ENCODE measurements at regions not wholly inside any gene's neighbourhood (a gene's known extent, or its start where the extent isn't known, plus 50 kb on each side); places are given as distances from the start of the nearest gene placed in this dataset.

DNA sequence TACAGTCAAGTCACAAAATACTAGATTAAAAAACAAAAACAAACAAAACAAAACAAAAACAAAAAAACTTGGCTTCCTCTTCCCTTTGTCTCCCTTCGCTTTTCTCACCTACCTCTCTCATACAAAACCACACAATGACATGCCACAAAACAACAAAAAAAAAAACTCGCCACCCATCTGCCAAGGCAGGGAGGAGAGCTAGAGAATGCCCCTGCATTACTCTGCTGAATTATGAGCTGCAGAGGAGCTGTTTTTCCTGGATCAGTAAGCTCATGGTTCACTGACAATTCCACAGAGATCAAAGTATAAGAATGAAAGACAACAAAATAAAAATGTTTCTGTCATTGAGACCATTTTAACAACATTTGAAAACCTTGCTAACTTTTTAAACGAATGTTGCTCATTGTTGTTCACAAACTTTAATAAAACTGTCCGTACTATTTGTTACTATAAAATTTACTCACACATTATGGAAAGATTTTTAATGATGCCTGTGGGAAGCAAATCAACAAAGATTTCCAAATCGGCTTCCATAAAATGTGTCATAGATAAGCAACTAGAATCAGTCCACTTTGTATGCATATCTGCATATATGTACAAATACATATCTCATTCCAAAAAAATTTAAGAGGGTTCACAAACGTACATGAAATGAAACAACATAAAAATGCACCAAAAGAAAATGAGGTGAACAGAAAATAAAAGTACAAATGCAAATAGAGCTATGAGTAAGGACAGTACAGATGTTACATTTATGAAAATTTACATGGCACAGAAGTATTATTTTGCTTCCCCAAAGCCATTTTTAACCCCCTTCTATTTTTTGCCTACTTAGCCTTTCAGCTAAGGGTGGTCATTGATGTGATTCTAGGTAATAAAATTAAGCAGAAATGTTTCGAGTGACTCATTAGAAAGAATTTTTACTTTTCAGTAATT lies 252.4 kb upstream of the FAT4 start:
- no peak for DNase-seq (ENCODE audit: low spot score)

DNA sequence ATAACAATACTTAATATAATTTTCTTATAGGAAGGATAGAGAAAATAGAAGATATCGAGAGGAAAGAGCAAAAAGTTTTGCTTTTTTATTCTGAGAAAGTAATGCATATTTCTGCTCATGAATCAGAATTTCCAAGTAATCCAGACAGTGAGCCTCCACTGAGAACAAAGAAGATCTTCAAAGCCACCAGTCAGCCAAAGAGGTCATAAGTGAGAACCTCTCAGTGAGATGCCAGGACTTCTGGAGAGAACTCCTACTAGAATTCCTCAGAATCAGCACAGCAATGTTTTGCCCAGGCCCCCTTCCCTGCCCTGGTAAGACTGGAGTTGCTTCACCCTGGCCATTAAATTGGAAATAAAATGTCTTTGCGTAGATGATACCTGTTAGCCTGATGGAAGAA lies 254.4 kb upstream of the FAT4 start:
- DNase-seq (ENCODE audit: low spot score) = no peak

DNA sequence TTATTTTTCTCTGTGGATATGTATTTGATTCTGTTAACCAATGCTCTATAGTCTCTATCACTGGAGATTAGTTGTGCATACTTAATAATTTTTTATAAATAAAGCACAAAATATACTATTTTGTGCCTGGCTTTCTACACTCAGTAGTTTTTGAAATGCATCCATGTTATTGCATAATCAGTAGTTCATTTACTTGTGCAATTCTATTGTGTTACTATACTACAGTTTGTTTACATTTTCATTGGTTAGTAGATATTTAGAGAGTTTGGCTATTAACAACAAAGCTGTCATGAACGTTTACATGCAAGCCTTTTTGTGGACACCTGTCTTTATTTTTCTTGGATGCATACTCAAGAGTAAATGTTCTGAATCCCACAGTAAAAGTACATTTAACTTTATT lies 265.0 kb upstream of the FAT4 start:
- DNase-seq (ENCODE audit: low spot score) = no peak

DNA sequence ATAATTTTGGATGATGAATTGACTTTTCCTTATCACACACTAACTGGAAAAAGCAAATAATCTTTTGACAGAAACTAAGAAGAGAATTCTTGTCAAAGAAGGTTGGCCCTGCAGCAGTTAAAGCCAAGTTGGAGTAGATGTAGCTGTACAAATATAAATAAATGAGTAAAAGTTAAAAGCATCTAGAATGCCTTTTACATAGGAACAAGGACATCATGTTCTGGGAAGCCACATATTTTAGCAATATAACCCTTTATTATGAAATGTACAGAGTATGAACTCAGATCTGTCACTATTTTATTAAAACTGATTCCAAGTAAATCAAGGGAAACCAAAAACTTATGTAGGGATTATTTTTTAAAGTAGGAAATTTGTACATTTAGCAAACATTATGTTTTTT lies 269.4 kb upstream of the FAT4 start:
- no peak for DNase-seq (ENCODE audit: low spot score)

DNA sequence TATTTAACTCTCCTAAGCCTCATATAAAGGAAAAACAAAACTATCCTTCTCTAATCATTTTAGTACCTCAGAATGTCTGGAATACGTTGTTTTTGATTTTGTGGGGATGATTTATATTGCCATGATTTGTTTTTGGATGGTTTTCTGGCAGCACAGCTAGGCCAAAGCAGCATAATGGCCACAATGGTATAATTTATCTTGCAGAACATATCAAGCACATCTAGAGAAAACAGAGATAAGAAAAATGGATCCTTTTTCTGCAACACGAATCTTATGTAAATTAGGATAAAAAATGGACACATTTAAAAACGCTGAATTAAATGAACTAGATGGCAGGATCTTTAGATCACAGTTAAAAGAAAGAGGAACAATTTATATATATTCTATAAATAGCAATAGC lies 269.9 kb upstream of the FAT4 start:
- DNase-seq (ENCODE audit: low spot score) = no peak

DNA sequence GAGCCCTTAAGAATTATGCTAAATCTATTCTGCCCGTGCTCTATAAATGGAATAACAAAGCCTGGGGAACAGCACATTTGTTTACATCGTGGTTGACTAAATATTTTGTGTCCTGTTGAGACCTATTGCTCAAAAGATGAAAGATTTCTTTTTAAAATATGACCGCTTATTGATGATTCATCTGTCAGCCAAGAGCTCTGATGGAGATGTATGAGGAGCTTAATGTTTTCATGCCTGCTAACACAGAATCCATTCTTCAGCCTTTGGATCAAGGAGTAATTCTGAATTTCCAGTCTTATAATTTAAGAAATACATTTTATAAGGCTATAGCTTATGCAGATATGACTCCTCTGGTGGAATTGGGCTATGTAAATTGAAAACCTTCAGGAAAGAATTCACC lies 271.3 kb upstream of the FAT4 start:
- no peak for DNase-seq (ENCODE audit: low spot score)

DNA sequence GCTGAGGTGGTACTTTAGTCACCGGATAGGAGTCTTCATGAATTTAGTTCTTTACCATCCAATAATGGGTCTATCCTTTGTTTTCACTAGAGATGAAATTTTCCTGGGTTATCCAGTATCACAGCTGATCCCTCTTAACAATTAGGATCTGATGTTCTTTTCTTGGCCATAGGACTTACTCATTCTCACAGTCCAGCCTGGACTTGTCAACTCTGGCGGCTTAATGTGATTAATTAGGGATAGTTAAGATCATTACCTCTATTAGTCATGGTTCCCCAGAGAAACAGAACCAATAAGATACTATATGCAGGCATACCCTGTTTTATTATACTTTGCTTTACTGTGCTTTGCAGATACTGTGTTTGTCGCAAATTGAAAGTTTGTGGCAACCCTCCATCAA lies 272.7 kb upstream of the FAT4 start:
- DNase-seq (ENCODE audit: low spot score) = no peak

DNA sequence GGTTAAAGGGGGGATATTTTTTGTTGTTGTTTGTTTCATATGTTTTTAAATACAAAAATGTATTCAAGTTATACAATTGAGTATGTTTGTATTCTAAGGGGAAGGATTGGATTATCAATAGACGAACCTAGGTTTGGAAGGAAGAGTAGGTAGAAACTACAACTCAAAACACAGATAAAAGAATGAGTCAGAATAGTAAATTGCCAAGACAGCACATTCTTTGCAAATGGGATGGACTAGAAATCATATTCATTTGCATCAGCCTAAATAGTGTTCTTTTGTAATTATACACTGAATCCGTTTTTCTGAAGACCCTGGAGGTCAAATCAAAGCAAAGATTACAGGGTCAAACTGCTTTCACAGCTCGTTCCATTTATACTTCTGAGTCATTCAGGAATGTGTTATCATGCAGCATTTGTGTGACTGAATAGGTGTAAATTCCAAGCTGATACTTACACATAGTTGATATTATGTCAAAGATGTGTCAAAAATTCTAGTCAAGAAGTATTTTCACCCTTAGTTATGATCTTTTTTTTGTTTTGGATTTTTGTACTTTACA lies 273.3 kb upstream of the FAT4 start:
- DNase-seq (ENCODE audit: low spot score) = no peak

DNA sequence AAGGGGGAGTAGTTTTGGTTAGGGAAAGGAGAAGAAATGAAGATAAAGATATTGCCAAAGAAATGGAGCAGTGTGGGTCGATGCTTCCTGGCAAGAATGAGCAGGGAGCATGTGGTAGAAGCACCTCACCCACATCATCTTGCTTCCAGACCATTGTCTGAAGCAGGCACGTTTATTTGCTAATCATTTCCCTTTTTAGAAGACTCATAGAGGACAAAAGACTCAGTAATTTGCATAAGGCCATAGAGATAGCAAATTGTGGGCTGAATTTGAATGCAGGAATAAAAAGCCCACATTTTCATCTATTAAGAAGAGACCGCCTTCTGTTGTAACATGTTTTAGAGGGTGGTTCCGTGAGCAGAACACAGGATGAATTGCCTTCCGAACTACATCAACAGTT lies 275.2 kb upstream of the FAT4 start:
- DNase-seq (ENCODE audit: low spot score) = no peak

DNA sequence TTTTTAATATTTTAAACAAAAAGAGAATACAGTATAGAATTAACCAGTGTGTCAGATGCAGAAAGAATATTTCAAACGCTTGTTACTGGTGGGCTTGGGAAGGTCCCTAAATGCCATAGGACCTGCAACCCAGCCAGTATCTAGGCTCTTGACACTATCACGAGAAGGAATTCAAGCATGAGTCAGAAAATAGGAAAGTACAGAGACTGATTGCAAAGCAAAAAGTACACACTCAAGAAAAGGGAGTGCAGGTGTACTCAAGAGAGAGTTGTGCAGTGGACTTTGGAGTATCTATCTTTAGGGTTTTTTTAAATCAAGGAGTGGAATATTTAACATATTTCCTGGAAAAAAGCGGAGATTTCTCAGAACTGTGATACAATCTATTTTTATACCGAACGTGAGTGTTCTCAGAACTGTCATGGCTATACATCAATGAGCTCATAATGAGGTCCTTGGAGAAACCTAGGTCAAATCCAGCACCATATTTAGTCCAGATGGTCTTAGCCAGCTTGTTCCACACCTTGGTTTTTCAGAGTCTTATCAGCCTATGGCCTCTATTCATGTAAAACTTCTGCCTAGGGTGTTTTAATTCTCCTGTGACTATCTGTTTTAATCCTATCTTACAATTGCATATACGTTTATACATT lies 291.8 kb upstream of the FAT4 start:
- DNase-seq (ENCODE audit: low spot score) = no peak

DNA sequence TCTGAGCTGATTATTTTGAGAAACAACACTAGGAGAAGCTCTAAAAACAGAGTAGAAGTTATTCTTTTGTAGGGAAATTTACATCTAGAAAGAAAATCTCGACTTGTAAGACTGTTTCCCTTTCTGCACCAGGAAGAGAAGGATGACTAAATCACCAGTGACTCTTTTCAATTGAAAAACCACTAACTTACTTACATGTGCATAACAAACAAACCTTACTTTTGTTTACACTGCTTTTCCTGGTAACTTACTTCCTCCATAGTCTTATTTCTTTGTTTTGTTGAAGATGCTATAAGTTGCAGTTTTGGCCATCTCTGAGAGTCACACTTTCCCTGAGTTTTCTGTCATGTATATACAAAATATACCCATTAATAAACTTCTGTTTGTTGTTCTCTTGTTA lies 293.6 kb upstream of the FAT4 start:
- no peak for DNase-seq (ENCODE audit: low spot score)

DNA sequence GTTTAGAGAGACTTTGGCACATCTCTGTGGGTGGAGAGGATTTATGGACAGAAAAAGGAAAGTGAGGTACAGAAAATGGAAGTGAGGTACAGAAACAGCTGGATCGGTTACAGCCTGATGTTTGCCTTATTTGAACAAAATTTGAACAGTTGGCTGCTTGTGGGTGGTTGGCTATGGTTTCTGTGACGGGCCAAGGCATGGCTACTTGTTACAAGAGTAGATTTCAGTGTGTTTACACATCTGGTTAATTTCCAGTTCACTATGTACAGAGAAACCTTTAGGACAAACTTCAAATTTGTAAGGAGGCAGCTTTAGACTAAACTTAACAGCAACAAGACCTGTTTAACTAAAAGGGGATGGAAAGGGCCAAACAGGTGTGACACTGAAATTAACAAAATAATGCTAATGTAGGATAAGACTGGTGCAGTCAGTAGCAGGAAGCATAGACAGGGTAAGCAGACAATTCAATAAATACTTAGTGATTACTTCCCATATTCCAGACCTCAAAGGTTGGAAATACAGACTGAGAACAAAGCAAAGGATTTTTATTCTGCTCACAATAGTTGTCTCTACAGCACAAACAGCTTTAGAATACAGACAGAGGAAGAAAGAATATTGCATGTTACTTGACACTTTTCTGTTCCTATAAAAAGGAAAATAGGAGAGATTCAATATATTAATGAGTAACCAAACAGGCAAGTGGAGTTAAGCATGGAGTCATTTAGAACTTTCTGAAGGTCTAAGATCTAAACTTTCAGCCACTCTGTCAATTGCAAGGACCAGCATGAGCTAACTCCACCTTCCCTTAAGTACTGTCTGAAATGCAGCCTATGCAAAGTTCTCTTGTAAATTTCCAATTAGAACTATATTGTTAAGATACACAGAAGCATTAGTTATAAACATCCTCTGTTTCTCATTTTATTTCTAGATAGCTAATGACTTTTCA lies 294.4 kb upstream of the FAT4 start:
- no peak for DNase-seq (ENCODE audit: low spot score)

DNA sequence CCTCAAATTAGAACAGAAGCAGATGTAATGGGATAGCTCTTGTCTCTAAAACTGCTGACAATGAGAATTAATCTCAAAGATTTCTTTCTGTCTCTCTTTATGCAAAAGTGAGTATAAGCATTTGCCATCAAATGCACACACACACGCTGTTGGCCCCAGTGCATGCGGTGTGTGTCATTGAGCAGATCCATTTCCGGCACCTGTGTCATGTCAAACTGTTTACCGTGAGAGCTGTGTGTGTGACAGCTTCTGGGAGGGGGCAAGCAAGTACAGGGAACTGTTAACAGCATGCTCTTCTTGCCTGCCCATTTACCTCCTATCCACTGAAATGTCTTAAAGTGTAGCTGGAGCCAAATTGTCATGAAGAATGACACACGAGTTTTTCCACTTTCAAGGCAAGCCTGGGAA lies 297.9 kb upstream of the FAT4 start:
- DNase-seq (ENCODE audit: low spot score) = no peak

DNA sequence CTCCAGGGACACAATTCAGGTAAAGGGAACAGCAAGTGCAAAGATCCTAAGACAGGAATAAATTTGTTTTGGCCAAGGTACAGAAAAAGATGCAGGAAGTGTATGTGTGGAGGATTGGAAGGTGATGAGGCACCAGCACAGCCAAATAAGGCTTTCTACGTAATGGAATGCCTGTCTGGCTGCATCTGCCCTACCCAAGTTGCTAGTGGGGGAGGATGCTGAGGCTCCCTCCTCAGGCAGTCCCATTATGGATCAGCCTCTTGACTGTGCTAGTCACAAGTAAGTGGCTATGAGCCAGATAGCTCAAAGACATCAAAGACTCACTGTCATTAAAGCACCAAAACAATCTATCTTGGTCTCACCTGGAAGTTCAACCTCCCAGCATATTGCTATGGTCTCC lies 300.9 kb upstream of the FAT4 start:
- no peak for DNase-seq (ENCODE audit: low spot score)

DNA sequence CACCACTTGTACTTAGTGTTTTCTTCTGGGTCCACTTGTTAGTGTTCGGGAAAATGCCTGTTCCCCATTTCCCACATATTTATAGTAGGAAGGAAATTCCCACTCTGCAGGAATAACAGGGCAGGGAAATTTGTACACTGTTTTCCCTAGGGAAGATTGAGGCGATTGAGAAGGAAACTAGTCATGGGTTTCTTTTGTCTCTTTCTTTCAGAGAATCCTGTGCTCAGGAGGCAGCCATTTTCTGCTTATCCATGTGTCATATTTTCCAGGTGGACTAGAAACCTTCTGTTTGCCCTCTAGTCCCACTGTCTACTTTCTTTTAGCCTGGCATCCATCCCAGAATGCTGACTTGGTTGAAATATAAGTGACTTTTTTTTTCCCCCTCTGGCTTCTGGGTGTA lies 299.1 kb upstream of the ANKRD50 start:
- no peak for DNase-seq (ENCODE audit: low spot score)

DNA sequence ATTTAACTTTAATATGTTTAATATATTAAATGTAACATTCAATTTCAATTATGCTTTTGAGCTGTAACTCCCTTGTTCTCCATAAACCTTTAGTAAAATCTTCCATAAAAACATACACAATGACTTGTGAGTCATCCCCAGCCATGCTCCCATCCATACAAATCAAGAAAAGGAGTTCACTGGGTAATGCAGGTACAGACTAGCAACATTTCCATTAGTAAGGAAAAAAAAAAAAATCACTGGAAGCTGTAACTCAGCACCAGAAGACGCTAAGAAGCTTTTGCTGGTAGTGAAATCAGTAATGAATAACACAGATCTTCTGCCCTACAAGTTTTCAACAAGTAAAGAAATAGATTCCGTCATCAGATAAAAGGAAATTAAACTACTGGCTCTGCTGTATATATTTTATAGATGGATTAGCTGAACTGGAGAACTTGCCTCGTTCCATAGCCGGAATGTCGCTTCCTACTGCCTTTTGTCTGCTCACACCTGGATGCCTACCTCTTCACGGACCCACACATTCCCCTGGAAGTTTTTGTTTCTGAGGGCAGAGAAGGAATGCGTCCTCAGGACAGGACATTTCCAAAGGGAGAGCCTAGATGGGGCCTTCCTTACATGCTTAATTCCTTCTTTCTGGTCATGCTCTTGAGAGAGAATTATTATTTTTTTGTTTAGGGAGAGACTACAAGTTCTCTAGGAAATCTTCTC lies 298.4 kb upstream of the ANKRD50 start:
- DNase-seq (ENCODE audit: low spot score) = no peak

DNA sequence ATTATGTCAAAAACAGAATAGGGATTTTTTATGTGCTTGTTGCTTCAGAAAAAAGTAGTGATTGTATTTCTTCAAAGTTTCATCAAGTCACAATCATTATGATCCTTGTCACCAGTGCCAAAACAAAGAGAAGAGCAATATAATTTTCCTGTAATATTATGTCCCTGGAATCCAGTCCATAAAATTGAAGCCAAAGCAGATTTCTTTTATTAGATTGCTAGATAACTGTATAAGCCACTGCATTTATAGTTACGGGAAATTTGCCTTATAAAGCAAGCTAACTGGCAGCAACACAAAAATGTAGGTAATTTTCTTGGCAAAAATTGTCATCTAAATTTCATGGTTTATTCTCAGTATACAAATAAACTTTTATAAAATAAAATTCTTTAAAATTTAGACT lies 296.1 kb upstream of the ANKRD50 start:
- DNase-seq (ENCODE audit: low spot score) = no peak

DNA sequence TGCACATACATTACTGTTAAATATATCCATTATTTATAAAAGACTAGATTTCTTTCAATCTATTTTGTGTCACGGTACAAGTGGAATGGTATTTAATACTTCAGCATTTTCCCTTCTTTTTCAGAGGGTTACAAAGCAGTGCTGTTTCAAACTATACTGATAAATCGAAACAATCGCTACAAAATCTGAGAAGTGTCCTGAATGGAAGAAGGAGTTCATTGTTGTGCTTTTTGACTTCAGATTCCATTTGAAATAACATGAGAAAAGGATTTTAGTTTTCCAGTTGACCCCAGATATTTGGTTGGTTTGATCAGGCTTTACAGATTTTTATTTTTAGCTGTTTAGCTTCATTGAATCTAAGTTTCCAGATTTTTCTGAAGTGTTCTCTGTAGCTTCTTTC lies 292.1 kb upstream of the ANKRD50 start:
- no peak for DNase-seq (ENCODE audit: low spot score)

DNA sequence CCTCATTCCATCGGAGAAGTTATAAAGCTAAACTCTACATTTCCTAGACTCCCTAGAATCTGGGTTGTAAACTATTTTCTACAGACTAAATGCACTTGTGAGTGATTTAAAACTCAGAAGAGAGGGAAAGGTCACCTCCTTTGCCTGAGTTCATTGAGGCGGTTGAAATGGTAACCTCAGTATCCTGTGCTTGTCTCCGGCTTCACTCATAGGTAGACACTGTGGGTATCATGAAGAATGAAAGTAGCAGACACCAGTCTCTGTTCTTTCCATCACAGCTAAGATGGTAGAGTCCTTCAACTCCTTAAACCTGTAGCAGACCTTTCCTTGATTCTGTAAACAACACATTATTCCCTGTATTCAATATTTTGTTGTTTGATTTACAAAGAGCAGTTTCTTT lies 291.3 kb upstream of the ANKRD50 start:
- no peak for DNase-seq (ENCODE audit: low spot score)

DNA sequence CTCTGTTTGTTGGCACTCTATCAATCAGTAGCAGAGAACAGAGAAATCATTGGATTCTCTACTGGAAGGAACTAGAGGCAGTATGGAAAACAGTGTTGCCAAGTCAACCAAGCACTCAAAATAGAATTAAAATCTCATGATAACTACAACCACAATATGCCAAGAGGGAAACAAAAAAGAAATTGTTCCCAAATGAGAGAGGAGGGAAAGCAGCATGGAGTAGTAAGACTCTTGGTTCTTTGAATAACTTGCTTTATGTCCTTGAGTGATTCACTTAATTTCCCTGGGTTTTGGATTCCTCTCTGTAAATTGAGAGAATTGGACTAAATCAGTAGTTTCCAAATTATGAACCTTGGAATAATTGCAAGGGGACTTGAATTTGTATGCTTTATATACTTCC lies 285.5 kb upstream of the ANKRD50 start:
- DNase-seq (ENCODE audit: low spot score) = no peak

DNA sequence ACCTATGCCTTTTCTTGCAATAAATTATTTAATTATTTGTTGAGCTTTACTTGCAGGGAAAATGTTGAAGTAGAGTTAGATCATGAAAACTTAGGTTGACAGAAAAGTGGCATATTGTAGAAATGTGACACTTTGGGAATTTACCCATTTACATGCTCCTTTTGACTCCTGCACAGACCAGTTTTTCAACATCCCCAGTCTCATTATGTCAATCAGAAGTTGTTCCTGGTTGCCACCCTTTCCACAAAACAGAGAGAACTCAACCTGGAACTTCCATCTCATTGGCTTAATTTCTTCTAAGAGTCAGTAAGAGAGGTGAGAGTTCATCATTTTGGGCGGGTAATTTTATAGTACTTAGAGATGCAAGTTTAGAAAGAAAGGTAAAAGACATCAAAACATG lies 284.6 kb upstream of the ANKRD50 start:
- no peak for DNase-seq (ENCODE audit: low spot score)

DNA sequence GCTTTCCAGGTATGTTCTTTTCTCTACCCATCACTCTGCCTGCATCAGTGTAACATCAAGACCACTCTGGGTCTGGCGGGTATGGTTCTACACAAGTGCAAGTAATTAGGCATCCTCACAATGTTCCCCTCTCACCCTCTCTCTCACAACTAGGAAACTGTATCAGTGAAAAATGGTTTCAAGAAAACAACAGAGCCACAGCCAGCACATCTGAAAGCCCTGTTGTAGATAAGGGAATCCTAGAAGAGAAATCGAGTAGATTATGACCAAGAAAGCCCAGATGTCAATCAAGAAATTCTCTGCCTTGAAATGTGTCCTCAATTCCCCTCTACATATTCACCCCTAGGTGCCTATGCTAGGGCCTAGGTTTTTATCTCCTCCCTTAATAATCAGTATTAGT lies 281.3 kb upstream of the ANKRD50 start:
- no peak for DNase-seq (ENCODE audit: low spot score)
